Vagina (tissue), 2 donors: ENCODE measurements at regions not wholly inside any gene's neighbourhood (a gene's known extent, or its start where the extent isn't known, plus 50 kb on each side); places are given as distances from the start of the nearest gene placed in this dataset.

Experiments used
- POLR2A ChIP-seq, 2 donors: fragments of 450-650 bp; IDR thresholded peaks; one replicate each; pipeline ENCODE4 v1.6.1; 2017; ENCODE audit warnings: antibody characterized with exemption in 2 of 2, mild to moderate bottlenecking in 2 of 2, moderate library complexity in 2 of 2
- TF ChIP-seq, protein P1 (sequence below), 3 experiments: fragments of 450-650 bp in 2 of 3; fragments of 200-600 bp in 1 of 3; sonication (generic) in 1 of 3; IDR thresholded peaks; one replicate each; pipeline ENCODE4 v1.5.1; 2017 to 2019; ENCODE audit warnings: antibody characterized with exemption in 3 of 3, mild to moderate bottlenecking in 2 of 3, moderate library complexity in 2 of 3

GRCh38 chr1:95888941-95889390 lies 655.0 kb downstream of the RWDD3 start:
- TF ChIP-seq, protein P1, sequence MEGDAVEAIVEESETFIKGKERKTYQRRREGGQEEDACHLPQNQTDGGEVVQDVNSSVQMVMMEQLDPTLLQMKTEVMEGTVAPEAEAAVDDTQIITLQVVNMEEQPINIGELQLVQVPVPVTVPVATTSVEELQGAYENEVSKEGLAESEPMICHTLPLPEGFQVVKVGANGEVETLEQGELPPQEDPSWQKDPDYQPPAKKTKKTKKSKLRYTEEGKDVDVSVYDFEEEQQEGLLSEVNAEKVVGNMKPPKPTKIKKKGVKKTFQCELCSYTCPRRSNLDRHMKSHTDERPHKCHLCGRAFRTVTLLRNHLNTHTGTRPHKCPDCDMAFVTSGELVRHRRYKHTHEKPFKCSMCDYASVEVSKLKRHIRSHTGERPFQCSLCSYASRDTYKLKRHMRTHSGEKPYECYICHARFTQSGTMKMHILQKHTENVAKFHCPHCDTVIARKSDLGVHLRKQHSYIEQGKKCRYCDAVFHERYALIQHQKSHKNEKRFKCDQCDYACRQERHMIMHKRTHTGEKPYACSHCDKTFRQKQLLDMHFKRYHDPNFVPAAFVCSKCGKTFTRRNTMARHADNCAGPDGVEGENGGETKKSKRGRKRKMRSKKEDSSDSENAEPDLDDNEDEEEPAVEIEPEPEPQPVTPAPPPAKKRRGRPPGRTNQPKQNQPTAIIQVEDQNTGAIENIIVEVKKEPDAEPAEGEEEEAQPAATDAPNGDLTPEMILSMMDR (IDR thresholded peaks at IDR 0.05): no peak
- TF ChIP-seq POLR2A (IDR thresholded peaks at IDR 0.05): no peak
